HG03520 (cell line): ENCODE measurements at regions not wholly inside any gene's neighbourhood (a gene's known extent, or its start where the extent isn't known, plus 50 kb on each side); places are given as distances from the start of the nearest gene placed in this dataset.

ENCODE experiments used
- ATAC-seq: cut with Tn5 transposase; IDR thresholded peaks from one replicate; pipeline ENCODE4 v1.9.1; 2021; ENCODE audit warnings: mild to moderate bottlenecking, moderate library complexity; ENCODE audit not compliant: unreplicated experiment

DNA sequence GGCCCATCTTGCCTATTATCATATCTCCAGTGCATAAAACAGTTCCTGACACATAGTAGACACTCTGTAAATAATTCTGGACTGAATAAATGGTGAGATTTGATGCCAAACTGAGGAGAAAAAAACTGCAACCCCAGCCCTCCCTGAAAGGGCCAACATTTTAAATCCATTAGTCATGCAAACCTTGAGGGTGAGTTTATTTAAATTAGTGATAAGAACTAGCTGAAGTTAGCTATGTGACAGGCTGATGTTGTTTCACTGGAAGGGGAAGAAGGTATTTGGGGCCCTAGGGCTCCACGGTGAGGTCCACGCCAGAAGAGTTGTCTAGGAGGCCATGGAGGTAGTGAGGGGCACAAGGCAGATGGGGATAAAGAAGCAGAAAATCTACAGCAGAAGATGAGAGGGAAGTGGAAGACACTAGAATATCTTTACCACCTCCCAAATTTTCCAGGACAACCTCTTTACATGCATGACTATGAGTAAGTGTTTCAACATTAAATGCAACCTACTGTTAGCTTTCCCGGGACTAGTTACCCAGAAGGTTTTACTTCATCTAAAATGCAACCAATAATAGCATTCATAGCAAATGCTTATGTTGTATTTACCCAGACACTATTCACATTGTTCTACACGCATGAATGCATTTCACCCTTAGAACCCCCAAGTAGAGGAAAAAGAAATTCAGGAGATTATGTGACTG, 183.2 kb upstream of the LYZL1 start:
- no peak for ATAC-seq

DNA sequence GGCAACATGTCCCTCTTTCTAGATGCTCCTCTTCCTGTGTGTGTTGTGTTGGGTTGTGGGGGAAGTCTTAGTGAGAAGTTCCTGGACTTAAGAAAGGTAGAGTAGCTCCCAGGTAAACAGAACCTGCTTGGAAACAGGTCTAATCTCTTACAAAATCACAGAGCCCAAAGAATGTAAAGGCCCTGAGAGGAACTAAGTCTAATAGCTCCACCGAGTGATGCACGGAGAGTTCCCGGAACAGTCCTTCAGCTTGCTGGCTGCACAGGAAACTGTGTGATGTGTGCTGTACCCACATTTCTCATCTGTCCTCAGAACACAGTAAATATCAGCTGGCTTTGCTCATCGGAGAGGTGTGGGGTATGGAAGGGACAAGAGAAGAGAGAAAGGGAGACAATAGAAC, 182.6 kb upstream of the LYZL1 start:
- ATAC-seq: no peak

DNA sequence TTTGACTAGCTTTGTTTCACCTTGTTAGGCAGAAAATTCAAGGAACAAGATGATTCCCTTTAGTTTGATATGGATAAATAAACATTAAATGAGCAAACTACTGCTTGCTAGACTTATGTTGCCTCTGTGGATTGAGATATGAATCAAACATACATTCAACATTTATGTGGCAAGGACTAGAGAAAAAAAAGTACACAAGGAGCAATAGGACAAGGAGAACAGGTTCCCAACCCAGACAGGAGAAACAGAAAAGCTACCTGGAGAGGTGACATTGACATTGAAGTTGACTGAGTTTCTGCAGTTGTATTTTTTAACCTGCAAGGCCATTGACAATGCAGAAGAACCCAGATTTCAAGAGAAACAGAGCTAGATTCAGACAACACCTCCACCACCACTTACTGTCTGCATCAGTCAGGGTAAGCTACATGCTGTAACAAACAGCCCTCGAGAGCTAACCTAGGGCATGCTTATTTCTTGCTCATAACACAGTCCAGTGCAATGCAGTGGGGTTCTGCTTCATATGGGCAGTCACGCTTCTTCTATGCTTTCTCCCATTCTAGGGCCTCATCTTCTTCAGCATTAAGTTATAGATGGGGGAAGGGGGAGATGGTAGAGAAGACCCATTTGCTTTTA, 180.9 kb upstream of the LYZL1 start:
- no peak for ATAC-seq

DNA sequence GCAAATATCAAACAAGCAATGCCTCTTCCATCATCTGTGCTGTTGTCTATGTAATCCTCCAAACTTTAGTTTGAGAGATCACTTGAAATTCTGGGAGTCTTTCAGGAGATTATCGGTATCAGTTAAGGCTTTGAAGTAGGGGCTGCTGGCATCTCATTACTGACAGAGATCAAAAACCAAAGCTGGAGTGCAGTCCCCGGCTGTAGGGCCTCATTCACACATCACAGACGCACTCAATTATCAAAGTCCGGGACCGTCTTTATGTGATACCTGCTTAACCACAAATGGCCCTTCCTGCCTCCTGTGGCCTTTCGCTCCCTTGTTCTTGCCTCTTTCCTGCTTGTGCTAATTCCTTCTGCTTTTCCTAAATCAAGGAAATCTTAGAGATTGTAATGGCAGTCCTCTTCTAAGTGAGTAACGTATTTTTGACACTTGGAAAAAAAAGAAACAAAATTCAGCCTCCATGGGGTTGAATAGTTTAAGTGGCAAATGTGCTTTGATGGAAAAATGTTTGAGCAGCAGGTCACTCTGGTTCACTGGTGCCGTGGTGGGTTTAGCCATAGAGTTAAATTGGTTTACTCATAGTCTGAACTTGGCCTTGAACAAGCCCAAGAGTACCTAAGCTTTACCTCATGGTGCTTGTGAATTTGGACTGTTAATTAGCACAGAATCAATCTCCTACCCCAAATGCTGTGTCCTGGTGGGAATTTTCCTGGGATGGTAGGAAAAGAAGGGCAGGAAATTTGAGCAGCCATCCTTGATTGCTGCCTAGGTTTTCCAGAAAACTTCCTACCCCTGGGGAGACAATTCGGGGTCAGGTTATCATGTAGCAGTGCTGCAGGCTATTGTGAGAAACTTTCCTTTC, 178.9 kb upstream of the LYZL1 start:
- no peak for ATAC-seq

DNA sequence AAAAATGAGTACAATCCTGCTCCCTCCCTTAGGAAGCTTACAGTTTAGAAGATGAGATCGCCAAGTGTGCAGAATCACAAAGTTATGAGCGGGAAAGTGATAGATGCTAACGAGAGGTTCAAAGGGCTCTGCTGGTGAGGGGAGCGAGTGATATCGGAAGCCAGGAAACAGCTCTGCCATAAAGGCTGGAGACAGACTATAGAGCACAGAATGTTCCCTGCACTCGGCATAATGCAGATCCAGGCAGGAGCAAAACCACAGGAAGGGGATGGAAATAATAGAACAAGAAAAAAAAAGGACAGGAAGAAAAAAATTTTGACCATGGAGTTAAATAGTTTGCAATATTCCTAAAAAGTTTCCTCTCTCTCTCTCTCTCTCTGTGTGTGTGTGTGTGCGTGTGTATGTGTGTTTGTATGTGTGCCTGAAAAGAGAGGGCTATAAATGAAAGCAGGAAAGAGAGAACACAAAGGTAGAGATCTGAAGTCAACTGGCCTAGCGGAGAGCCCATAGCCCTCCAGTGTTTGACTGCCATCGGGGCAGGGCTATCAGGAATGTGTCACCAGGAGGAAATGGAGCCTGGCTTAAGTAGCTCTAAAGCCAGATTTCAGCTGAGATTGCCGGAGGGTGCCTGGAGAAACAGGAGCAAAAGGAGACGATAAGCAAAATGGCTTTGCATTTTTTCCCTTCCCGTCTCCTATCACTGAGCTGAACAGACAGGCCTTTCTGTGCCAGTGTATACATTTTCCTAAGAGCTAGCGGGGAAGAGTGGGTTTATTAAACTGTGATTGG, 175.8 kb upstream of the LYZL1 start:
- no peak for ATAC-seq

DNA sequence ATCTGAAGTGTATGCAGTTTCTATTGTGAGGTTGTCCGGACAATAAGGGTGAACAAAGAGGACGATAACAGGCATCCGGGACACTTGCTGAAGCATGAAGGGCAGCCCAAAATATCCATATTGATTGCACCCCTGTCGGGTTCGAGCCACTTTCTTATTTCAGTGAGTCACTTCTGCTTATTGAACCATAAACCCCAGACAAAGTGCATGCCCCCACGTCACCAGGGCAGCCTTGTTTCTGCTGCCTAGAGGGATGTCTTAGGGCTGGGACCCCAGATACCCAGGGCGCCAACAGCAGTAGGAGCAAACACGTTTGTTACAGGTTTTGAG, 175.3 kb upstream of the LYZL1 start:
- ATAC-seq: no peak

DNA sequence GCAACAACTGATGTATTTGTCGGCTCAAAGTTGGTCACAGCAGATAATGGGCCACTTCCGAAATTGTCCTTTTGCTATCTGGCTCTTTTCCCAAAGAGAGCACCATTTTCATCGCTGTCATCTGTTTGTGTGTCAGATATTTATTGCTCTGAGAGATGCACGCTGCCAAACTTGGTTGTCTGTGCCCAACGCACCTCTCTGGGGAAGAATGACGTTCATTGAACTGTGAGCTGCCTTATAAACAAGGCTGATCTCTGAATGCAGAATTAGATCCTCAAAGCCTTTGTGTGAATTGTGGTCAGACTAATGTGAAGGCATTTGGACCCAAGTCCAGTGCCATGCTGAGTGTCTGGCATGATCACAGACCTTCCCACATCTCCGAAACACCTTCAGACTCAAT, 174.7 kb upstream of the LYZL1 start:
- no peak for ATAC-seq

DNA sequence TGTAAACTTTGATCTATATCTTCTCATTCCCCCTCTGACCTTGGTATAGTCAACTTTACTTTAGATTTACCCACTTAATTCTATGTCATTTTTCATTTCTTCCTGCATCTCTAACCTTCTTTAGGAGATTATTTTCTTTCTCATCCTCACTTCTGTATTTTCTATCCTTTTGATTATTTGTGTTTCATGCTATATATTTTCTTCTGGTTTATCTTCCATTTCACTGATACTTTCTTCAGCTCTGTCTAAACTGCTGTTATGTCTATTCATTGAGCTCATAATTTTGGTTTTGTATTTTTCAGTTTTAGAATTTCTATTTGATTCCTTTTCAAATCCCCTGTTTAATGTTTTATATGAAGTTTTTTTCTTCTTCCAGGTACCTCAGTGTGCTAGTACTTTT, 171.1 kb upstream of the LYZL1 start:
- ATAC-seq: no peak

DNA sequence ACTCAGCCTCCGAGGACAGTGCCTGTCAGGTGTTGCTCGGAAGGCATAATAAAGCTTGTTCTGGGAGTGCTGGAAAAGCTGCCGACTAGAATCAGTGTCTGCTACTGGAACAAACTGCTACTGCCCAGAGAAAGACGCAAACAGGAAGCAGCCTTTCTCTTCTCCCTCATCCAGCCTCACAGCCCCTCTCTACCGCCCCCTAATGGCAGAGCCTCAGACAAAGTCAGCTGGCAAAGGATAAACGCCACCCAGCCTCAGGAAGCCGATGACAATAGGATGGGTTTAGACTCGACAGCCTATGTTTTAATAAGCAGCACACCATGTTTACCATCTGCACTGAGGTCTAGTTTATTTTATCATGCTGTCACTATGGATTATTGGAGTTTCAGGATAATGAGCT, 169.5 kb upstream of the LYZL1 start:
- ATAC-seq: no peak

DNA sequence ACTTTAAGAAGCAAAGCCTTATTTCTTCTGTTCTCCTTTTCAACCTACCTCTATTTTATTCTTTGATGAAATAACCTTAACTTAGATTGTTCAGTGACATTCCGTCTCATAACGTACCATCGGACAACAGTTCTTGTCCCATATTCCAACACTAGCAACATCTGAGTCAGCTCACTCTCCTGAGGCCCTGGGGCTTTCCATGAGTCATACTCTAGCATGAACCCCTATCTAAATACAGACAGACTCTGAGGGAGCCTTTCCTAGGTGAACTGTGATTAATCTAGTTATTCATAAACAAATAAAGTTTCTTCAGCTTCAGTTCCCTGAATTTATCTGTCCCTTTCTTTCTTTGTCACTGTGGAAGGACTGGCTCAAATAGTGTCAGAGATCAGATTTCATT, 168.7 kb upstream of the LYZL1 start:
- ATAC-seq: no peak

DNA sequence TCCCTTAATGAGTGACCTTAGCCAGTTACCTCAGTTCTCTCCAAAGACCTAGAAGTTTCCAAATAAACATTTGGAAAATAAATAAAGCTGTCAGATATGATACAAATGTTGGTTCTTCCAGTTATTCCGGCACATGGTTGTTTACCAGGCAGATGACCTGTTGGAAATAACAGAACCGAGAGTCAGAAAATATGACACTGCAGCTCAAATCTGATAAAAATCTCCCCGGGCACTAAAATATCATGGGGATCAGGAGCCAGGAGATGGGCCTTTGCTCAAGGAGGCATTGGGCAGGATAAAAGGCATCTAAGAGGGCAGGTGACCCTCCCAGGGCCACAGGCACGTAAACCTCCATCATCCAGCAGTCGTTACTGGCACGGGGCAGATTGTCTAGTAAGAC, 164.0 kb upstream of the LYZL1 start:
- no peak for ATAC-seq

DNA sequence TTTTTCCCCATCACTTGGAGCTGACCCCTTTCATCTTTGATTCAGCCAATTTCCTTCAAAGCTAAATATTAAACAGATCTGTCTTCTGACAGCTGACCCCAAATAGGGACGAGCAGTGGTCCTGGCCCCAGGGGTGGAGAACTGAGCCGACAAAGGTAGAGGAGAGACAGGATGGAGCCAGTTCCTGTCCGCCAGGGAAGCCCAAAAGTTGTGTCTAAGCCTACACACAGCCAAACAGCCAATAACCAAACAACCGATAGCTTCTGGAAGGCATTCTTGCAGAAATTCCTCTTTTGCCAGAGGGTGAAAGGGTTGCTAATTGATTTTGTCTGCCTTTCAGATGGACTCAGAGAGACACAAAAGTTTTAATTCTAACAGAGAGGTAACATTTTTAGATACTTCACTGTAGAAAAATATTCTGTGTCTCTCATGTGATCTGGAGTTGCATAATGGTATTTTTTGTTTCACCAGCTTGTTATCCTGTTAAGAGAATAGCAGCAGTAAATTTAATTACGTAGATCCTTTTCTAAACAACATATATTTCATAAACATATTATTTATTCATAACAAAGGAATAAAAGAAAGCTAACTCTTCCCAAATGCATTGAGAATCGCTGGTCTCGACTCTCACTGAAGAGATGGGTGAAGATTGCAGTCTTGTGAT, 161.7 kb upstream of the LYZL1 start:
- ATAC-seq: no peak

DNA sequence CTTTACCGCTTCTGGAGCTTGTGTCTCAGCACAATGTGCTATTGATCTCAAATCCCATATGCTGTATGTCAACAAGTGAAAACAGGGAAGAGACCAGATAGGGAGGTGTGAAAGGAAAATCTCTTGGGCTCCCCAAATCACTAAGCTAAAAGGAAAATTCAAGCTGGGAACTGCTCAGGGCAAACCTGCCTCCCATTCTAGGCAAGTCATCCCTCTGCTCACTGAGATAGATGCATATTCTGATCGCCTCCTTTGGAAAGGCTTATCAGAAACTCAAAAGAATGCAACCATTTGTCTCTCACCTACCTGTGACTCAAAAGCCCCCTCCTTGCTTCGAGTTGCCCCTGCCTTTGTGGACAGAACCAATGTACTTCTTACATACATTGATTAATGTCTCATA, 161.1 kb upstream of the LYZL1 start:
- ATAC-seq: no peak

DNA sequence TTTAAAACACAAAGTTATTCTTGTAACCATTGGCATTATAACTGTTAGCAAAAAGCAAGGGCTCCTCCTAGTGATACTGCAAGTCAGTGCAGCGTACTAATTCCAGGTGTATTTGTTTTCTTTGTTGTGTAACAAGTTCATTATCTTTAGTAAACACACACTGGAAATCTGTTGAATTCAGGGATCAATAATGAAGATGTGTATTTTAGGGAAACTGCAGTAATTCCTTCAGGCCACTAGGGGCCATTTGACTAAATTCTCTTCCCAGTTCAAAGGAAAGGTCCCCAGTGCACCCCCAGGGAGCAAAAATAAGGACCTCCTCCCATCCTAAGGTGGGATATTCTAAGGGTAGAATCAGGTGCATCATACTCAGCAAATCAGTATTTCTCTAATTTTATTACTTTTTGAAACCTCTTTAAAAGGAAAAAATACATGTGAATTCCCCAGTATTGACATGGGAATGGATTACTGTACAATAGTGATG, 158.6 kb upstream of the LYZL1 start:
- ATAC-seq: no peak

DNA sequence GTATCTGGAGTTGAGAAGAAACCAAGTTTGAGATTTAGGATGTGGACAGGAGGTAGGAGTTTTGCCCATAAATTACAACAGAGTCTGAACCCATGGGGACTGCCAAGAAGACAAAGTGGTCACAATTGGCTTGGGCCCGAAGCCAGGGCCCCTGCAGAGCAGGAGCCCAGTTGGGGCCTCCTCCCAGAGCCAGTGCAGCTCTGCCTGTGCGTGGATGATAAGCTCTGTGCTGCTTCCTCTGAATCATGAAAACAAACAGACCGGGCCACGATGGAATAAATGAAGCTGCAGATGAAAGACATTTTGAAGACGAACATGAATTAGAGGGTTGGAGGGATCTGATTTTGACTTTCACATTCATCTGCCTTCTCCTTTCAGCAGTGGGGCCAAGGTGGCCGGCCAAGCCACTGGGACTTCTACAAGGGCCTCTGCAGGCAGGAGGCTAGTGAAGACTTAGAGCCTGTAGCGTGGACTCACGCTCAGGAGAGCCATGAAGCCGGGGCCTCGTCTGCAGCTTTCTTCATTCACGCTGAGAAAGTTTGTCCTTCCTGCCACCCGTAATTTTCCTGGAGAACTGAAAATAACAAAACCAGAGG, 156.8 kb upstream of the LYZL1 start:
- ATAC-seq: no peak

DNA sequence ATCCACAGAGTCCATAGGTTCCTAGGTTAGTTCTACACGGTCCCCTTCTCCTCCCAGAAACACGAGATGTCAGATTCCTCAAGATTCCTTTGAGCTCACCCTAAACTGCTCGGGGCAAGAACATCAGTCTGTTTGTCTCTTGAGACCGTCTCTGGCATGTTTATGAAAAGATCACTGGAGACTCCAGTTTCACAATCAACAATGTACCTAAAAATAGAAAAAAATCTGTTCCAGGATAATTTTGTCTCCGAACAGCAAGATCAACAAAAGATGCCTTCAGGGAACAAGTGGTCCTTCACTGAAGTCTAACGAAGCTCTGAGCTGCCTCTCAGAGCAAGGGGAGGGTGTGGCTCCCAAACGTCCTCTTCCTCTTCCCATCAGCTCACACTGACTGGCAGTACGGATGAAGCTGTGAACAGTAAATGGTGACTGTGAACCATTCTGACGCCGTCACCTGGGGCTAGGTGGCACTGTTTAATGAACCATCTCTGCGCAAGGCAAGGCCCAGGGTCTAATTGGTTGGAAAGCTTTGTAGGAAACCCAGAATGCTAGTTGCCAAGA, 156.2 kb upstream of the LYZL1 start:
- no peak for ATAC-seq

DNA sequence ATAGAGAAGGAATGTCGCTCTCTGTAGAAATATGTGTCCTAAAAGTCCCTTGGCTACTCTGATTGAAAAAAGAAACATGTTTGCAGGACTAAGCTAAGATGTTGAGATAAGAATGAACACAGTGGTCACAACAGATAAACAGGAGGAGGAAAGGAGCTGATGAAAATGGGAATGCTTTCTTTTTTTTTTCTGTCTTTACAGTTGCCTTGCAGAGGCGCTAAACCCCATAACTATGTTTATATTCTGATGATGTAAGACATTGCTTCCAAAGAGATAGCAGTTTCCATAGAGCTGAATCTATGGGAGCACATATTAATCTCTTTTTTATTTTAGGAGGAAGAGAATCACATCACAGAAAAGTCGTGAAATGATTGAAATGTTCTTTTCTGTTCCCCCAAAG, 153.5 kb upstream of the LYZL1 start:
- no peak for ATAC-seq

DNA sequence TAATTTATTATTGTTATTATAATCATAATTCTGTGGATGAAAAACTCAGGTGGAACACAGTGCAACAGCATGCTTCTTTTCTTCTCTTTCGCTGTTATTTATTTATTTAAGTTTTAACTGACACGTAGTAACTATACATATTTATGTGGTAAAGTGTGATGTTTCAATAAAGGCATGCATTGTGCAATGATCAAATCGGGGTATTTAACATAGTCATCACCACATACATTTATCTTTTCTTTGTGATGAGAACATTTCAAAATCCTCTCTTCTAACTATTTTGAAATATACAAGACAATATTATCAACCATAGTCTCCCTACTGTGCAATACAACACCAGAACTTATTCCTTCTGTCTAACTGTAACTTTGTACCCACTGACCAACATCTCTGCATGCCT, 152.5 kb upstream of the LYZL1 start:
- no peak for ATAC-seq

DNA sequence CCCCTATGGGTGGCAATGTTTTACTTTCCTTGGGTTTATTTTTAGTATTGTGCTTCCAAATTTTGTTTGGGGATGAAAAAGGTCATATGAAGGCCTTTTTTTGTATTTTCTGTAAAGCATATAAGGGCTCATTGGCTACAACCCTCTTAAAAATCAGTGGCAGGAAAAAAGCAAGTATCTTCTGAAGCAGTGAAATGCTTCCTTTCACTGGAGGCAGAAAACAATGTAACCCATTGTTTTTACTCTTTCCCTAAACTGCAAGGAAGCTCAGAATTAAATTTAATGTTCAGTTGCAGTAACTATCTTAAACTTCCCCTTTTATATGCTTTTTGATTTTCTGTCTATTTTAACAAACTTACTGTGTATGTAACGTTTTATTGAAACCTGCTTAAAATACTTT, 148.7 kb upstream of the LYZL1 start:
- no peak for ATAC-seq

DNA sequence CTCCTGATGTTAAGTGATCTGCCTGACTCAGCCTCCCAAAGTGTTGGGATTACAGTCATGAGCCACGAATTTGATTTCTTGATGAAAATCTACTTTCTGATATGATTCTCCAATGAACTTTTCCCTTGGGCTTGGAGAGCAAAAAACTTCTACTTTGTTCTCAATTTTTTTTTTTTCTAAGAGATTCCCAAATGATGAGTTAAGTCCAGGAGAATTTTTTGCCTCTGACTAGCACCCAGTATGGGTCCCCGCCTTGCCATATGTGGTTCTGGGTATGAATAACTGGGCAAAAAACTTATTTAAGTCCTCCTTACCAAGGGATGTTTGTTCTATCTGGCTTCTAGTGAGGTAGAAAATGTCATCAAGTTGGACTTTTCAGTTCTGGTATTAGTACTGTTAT, 147.9 kb upstream of the LYZL1 start:
- no peak for ATAC-seq
